ENCODE measurements at regions not wholly inside any gene's neighbourhood (a gene's known extent, or its start where the extent isn't known, plus 50 kb on each side); places are given as distances from the start of the nearest gene placed in this dataset.
"Not testable (repeated sequence)": the region's sequence is repeated elsewhere in the genome, so short reads cannot be mapped to it uniquely, and the experiment has no call there.

GRCh38 chr10:27345455-27345920 lies 104.9 kb upstream of the ACBD5 start:
- no peak for DNase-seq (ENCODE audit: low spot score)

GRCh38 chr10:27344568-27345454 lies 104.2 kb upstream of the ACBD5 start:
- no peak for DNase-seq (ENCODE audit: low spot score)

GRCh38 chr10:27341001-27341400 lies 100.4 kb upstream of the ACBD5 start:
- no peak for DNase-seq (ENCODE audit: low spot score)

- not testable (repeated sequence) for DNase-seq (ENCODE audit: low spot score)
These were observed 94.6 kb upstream of the ACBD5 start for GRCh38 chr10:27335246-27335645.

GRCh38 chr10:27330074-27330473 lies 89.5 kb upstream of the ACBD5 start:
- peak; percentile 9 for DNase-seq (ENCODE audit: low spot score)

GRCh38 chr10:27328946-27329345 lies 88.3 kb upstream of the ACBD5 start:
- peak; percentile 17 for DNase-seq (ENCODE audit: low spot score)

- DNase-seq (ENCODE audit: low spot score): not testable (repeated sequence)
These were observed 86.2 kb upstream of the ACBD5 start for GRCh38 chr10:27326748-27327147.

GRCh38 chr10:27319752-27320431 lies 79.3 kb upstream of the ACBD5 start:
- DNase-seq (ENCODE audit: low spot score): no peak

- DNase-seq (ENCODE audit: low spot score): not testable (repeated sequence)
These were observed 78.5 kb upstream of the ACBD5 start for GRCh38 chr10:27319139-27319538.

- DNase-seq (ENCODE audit: low spot score): not testable (repeated sequence)
These were observed 74.5 kb upstream of the ACBD5 start for GRCh38 chr10:27315082-27315481.

GRCh38 chr10:27313586-27313985 lies 73.0 kb upstream of the ACBD5 start:
- DNase-seq (ENCODE audit: low spot score): not testable (repeated sequence)

- DNase-seq (ENCODE audit: low spot score): no peak
These were observed 72.3 kb upstream of the ACBD5 start for GRCh38 chr10:27312854-27313253.

- not testable (repeated sequence) for DNase-seq (ENCODE audit: low spot score)
These were observed 71.2 kb upstream of the ACBD5 start for GRCh38 chr10:27311809-27312208.

GRCh38 chr10:27298522-27298850 lies 57.9 kb upstream of the ACBD5 start:
- DNase-seq (ENCODE audit: low spot score): not testable (repeated sequence)

- DNase-seq (ENCODE audit: low spot score): no peak
These were observed 57.4 kb upstream of the ACBD5 start for GRCh38 chr10:27297844-27298521.

- not testable (repeated sequence) for DNase-seq (ENCODE audit: low spot score)
These were observed 55.7 kb upstream of the ACBD5 start for GRCh38 chr10:27296285-27296684.

- DNase-seq (ENCODE audit: low spot score): not testable (repeated sequence)
These were observed 50.8 kb upstream of the ACBD5 start for GRCh38 chr10:27291253-27291895.

Data from SK-N-DZ (cell line).